ENCODE measurements at regions not wholly inside any gene's neighbourhood (a gene's known extent, or its start where the extent isn't known, plus 50 kb on each side); places are given as distances from the start of the nearest gene placed in this dataset.

DNA sequence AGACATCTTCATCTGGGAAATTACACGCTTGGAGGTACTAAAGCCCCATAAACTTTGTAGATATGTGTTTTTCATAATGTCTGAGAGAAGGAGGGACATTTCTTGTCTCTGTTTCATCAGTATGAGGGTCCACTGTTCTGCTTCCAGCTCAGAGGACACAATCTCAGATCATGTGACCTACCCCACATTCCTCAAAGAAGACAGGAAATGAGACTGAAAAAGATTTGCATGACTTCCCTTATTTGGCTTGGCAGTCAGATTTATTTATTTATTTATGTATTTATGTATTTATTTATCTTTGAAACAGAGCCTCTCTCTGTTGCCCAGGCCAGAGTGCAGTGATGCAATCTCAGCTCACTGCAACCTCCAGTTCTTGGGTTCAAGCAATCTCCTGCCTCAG lies 463.7 kb upstream of the RGPD4 start:
- TF ChIP-seq, protein P1, sequence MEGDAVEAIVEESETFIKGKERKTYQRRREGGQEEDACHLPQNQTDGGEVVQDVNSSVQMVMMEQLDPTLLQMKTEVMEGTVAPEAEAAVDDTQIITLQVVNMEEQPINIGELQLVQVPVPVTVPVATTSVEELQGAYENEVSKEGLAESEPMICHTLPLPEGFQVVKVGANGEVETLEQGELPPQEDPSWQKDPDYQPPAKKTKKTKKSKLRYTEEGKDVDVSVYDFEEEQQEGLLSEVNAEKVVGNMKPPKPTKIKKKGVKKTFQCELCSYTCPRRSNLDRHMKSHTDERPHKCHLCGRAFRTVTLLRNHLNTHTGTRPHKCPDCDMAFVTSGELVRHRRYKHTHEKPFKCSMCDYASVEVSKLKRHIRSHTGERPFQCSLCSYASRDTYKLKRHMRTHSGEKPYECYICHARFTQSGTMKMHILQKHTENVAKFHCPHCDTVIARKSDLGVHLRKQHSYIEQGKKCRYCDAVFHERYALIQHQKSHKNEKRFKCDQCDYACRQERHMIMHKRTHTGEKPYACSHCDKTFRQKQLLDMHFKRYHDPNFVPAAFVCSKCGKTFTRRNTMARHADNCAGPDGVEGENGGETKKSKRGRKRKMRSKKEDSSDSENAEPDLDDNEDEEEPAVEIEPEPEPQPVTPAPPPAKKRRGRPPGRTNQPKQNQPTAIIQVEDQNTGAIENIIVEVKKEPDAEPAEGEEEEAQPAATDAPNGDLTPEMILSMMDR (IDR thresholded peaks at IDR 0.05; ENCODE audit: low read depth, low read length) = no peak
- TF ChIP-seq EZH2phosphoT487 (IDR thresholded peaks at IDR 0.05; ENCODE audit: low read depth) = no peak
